BLaER1 (cell line): ENCODE measurements at regions not wholly inside any gene's neighbourhood (a gene's known extent, or its start where the extent isn't known, plus 50 kb on each side); places are given as distances from the start of the nearest gene placed in this dataset.

Experiments
- H3K27ac ChIP-seq: shearing (Covaris generic); formaldehyde crosslinking; 2 replicates; pipeline ENCODE4 v1.8.1; 2022
- H3K27me3 ChIP-seq: shearing (Covaris generic); formaldehyde crosslinking; 2 replicates; pipeline ENCODE4 v1.8.1; 2022
- H3K36me3 ChIP-seq: shearing (Covaris generic); formaldehyde crosslinking; 2 replicates; pipeline ENCODE4 v1.8.1; 2022
- H3K4me1 ChIP-seq: shearing (Covaris generic); formaldehyde crosslinking; 2 replicates; pipeline ENCODE4 v1.8.1; 2022
- H3K4me2 ChIP-seq: shearing (Covaris generic); formaldehyde crosslinking; 2 replicates; pipeline ENCODE4 v1.8.1; 2022
- H3K4me3 ChIP-seq: shearing (Covaris generic); formaldehyde crosslinking; 2 replicates; pipeline ENCODE4 v1.8.1; 2022
- H3K9ac ChIP-seq: shearing (Covaris generic); formaldehyde crosslinking; 2 replicates; pipeline ENCODE4 v1.8.1; 2022
- H3K9me3 ChIP-seq: shearing (Covaris generic); formaldehyde crosslinking; 2 replicates; pipeline ENCODE4 v1.8.1; 2022
- H4K20me1 ChIP-seq: shearing (Covaris generic); formaldehyde crosslinking; 2 replicates; pipeline ENCODE4 v1.8.1; 2022
- Cebpa-rat ChIP-seq: shearing (Covaris generic); IDR thresholded peaks from 2 replicates; pipeline ENCODE4 v1.8.1; 2022

DNA sequence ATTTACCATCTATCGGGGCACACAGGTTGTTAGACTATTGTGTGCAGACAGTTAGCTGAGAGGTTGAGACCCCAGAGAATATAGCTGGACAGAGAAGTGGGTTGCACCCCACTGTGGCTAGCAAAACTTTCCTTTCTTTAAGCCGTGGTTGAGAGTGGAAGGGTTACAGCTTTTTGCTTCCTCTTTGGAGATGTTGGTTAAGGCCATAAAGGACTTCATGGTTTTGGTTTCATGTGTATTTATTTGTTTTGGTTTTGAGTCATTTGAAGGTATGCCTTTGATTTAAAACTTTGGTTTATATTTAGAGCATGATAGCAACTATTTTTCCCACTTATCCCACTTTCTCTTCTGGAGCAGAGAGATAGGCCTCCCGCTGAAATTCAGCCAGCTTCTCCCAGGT lies 274.3 kb upstream of the IL1RAPL1 start:
- Histone ChIP-seq H4K20me1 (no peaks in the 10 kb centered on the region), H3K4me1 (no peaks in the 10 kb centered on the region), H3K4me3 (no peak overlapping the region), H3K9ac (no peak overlapping the region), H3K9me3 (peaks cover 1% of the 10 kb centered on the region), H3K27me3 (no peaks in the 10 kb centered on the region), H3K4me2 (no peak overlapping the region), H3K27ac (no peak overlapping the region), H3K36me3 (no peaks in the 10 kb centered on the region)
- no peak for TF ChIP-seq Cebpa-rat

DNA sequence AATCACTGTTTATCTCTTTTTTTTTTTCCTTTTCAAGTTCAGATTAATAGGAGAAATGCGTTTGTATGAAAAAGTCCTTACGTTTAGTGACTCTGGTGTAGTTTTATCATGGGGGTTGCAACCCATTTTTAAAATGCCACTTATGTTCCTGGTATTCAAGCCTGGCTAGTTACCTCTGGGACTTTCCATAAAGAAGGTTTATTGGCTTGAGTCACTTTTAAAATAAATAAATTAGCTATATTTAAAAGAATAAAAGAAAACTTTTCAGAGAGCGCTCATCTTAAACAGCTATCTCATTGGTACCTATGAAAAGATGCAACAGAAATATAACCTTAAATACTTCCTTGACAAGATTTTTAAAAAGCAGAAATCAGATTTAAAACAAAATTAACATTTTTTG lies 275.0 kb upstream of the IL1RAPL1 start:
- Histone ChIP-seq H3K36me3 (no peaks in the 10 kb centered on the region), H3K27ac (no peak overlapping the region)
- TF ChIP-seq Cebpa-rat, result no peak

DNA sequence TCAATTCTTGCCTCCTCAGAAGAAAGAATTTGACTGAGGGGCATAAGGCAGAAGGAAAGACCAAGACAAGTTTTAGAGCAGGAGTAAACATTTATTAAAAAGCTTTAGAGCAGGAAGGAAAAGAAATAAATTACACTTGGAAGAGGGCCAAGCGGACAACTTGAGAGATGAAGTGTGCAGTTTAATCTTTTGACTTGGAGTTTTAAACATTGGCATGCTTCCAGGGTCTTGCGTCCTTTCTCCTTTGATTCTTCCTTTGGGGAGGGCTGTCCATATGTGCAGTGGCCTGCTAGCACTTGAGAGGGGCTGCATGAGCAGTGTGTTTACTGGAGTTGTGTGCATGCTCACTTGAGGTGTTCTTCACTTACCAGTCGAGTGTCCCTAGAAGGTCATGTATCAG lies 275.8 kb upstream of the IL1RAPL1 start:
- Histone ChIP-seq H3K4me1 (no peaks in the 10 kb centered on the region), H3K27me3 (no peaks in the 10 kb centered on the region), H4K20me1 (no peaks in the 10 kb centered on the region)

More for the DNA sequence above, 275.0 kb upstream of the IL1RAPL1 start:
- no peak overlapping the region for H3K4me2 ChIP-seq
- no peaks in the 10 kb centered on the region for H4K20me1 ChIP-seq
- no peak overlapping the region for H3K4me3 ChIP-seq
- H3K9ac ChIP-seq, result no peak overlapping the region
- H3K9me3 ChIP-seq, result no peaks in the 10 kb centered on the region
- no peaks in the 10 kb centered on the region for H3K27me3 ChIP-seq
- H3K4me1 ChIP-seq, result no peaks in the 10 kb centered on the region

DNA sequence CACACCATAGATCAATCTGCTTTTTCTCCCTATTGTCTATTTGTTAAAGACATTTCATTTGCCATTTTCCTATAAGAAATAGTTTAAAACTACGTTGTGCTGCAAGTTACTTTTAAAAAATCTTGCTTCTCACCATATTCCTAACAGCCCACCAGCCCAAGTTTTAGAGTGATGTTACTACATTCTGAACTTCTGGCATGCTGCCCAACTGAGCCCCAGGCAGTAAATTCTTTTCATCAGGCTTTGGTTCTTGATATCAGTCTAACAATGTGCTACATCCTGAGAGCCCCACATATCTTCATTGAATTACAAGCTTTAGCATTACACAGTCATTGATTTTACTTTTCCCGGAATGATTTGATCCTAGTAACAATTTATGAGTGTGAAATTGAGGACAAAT lies 283.8 kb upstream of the IL1RAPL1 start:
- no peak overlapping the region for H3K9ac ChIP-seq
- no peak overlapping the region for H3K4me2 ChIP-seq
- no peaks in the 10 kb centered on the region for H3K36me3 ChIP-seq
- H3K9me3 ChIP-seq, result peaks cover under 1% of the 10 kb centered on the region; the same call in 1 of the 2 replicates
- H3K4me1 ChIP-seq, result no peaks in the 10 kb centered on the region
- H4K20me1 ChIP-seq, result no peaks in the 10 kb centered on the region
- no peaks in the 10 kb centered on the region for H3K27me3 ChIP-seq
- no peak overlapping the region for H3K4me3 ChIP-seq
- no peak overlapping the region for H3K27ac ChIP-seq
- TF ChIP-seq Cebpa-rat, result no peak

More for the DNA sequence above, 275.8 kb upstream of the IL1RAPL1 start:
- no peak overlapping the region for H3K4me2 ChIP-seq
- H3K27ac ChIP-seq, result no peak overlapping the region
- no peak for TF ChIP-seq Cebpa-rat
- no peaks in the 10 kb centered on the region for H3K36me3 ChIP-seq
- H3K9ac ChIP-seq, result no peak overlapping the region
- no peak overlapping the region for H3K4me3 ChIP-seq
- no peaks in the 10 kb centered on the region for H3K9me3 ChIP-seq

DNA sequence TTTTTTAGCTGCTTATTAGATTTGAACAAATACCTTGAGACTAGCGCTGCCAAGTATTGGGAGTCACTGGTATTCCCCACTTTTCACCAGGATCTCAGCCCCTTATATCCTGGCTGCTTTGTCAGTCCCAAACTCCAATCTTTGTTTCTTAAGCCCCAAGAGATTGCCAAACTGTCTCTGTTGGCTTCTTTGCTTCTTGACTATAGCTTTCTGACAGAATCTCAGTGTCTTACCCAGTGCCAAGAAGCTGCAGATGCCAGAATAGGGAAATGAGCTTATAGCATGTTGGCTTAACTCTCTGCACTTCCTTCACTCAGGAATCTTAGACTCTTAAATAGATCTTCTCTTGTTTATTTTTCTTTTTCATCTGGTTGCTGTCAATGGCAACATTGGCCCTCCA lies 297.5 kb upstream of the DCAF8L1 start:
- H3K4me2 ChIP-seq, result no peak overlapping the region
- no peak overlapping the region for H3K9ac ChIP-seq
- H3K36me3 ChIP-seq, result no peaks in the 10 kb centered on the region
- no peak overlapping the region for H3K27ac ChIP-seq
- H3K27me3 ChIP-seq, result peaks cover 9% of the 10 kb centered on the region; the same call in 1 of the 2 replicates
- H4K20me1 ChIP-seq, result no peaks in the 10 kb centered on the region
- H3K9me3 ChIP-seq, result no peaks in the 10 kb centered on the region
- no peak for TF ChIP-seq Cebpa-rat
- no peak overlapping the region for H3K4me3 ChIP-seq
- no peaks in the 10 kb centered on the region for H3K4me1 ChIP-seq

DNA sequence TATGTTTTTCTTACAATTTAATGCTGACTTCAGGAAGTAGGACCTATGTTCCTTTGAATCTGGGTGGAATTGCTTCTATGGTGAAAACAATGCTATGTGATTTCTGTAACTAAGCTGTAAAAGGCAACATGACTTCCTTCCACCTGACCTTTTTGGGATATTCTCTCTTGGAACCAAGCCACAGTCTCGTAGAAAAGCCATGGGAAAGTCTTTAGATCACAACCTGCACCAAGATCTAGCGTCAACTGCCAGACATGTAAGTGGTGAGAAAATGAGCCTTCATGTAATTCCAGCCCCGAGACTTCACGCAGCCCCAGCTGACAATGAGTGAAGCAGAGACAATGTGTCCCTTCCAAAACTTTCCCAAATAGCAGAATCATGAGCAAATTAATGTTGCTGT lies 297.0 kb upstream of the DCAF8L1 start:
- Histone ChIP-seq H4K20me1 (no peaks in the 10 kb centered on the region), H3K27ac (no peak overlapping the region), H3K27me3 (peaks cover 9% of the 10 kb centered on the region; the same call in 1 of the 2 replicates), H3K9me3 (no peaks in the 10 kb centered on the region), H3K4me2 (no peak overlapping the region), H3K9ac (no peak overlapping the region), H3K4me3 (no peak overlapping the region), H3K36me3 (no peaks in the 10 kb centered on the region), H3K4me1 (no peaks in the 10 kb centered on the region)
- no peak for TF ChIP-seq Cebpa-rat

DNA sequence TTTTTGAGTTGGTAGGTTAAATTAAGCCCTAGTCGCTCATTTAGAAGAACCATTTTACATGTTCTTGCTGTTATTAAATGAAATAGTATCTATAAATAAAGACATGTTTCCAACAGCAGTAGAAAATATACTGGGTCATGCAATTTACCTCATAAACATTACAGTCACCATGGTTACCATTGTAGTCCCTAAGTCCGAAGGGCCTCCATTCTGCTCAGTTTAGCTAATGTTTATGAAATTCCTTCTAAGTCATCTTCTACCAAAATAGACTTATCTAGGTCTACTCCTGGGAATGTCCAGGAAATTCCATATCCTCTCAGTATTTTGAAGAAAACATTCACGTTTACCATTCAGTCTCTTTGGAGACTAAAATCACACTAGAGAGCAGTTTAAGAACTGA lies 292.5 kb upstream of the DCAF8L1 start:
- TF ChIP-seq Cebpa-rat, result no peak
- Histone ChIP-seq H3K27me3 (peaks cover 19% of the 10 kb centered on the region), H3K27ac (no peak overlapping the region), H3K4me3 (no peak overlapping the region), H3K4me1 (no peaks in the 10 kb centered on the region), H3K9me3 (no peaks in the 10 kb centered on the region), H3K36me3 (no peaks in the 10 kb centered on the region), H3K4me2 (no peak overlapping the region), H3K9ac (no peak overlapping the region), H4K20me1 (no peaks in the 10 kb centered on the region)

DNA sequence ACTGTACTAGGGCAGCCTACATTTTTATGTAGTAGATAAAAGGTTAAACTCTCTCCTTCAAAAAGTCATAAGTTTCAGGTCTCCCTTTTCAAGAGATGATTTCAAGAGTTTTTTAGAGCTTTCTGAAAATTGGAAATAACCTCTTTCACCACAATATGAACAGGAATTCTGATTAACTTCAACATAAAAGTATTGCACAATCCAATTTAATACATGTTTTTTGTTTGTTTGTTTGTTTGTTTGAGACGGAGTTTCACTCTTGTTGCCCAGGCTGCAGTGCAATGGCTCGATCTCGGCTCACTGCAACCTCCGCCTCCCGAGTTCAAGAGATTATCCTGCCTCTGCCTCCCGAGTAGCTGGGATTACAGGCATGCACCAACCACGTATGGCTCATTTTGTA lies 265.4 kb upstream of the DCAF8L1 start:
- H3K4me2 ChIP-seq, result no peak overlapping the region
- TF ChIP-seq Cebpa-rat, result peak; percentile 66; the same call in 1 of the 2 replicates
- peaks cover 46% of the 10 kb centered on the region for H3K27me3 ChIP-seq
- no peak overlapping the region for H3K9ac ChIP-seq
- H3K4me3 ChIP-seq, result no peak overlapping the region
- H3K36me3 ChIP-seq, result no peaks in the 10 kb centered on the region
- H4K20me1 ChIP-seq, result no peaks in the 10 kb centered on the region
- H3K9me3 ChIP-seq, result no peaks in the 10 kb centered on the region
- H3K27ac ChIP-seq, result no peak overlapping the region
- no peaks in the 10 kb centered on the region for H3K4me1 ChIP-seq

DNA sequence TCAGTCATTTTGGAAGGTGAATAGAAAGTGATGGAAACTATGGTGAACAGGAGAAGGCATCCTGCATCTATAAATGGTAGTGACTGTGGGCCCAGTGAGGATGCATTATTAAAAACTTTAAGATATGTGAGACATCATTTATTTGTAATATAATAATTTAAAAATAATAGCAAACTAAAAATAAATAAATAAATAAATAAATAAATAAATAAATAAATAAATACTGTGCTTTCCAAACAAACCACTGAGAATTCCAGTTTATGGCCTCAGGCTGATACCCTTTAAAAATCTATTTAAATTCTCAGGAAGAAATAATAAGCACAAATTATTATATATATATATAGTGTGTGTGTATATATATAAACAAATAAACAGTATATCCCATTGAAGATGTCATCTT lies 248.0 kb upstream of the DCAF8L1 start:
- H3K27ac ChIP-seq, result no peak overlapping the region
- no peak overlapping the region for H3K9ac ChIP-seq
- TF ChIP-seq Cebpa-rat, result no peak
- H3K4me3 ChIP-seq, result no peak overlapping the region
- no peaks in the 10 kb centered on the region for H3K27me3 ChIP-seq
- H3K4me1 ChIP-seq, result no peaks in the 10 kb centered on the region
- no peaks in the 10 kb centered on the region for H3K9me3 ChIP-seq
- no peak overlapping the region for H3K4me2 ChIP-seq
- H4K20me1 ChIP-seq, result no peaks in the 10 kb centered on the region
- no peaks in the 10 kb centered on the region for H3K36me3 ChIP-seq

DNA sequence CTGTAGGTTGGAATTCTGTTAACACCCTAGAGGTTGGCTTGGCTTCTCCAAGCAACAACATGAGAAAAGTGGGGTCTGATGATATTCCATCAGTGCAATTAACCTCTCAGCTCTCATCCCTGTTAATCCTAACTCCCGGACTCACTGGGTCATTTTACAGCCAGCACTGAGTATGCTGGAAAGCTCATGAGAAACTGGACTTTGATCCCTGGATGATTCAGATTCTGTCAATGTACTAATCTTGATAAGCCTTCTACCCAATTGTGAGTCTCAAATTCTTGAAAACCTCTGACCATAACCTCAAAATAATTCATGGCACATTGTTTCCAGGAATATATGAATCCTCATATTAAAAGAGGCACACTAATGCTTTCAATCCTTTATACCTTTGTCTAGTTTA lies 244.3 kb upstream of the DCAF8L1 start:
- Histone ChIP-seq H3K9ac (no peak overlapping the region), H4K20me1 (no peaks in the 10 kb centered on the region), H3K4me2 (no peak overlapping the region), H3K4me1 (no peaks in the 10 kb centered on the region), H3K27ac (no peak overlapping the region), H3K27me3 (no peaks in the 10 kb centered on the region), H3K9me3 (no peaks in the 10 kb centered on the region), H3K36me3 (no peaks in the 10 kb centered on the region), H3K4me3 (no peak overlapping the region)
- no peak for TF ChIP-seq Cebpa-rat

DNA sequence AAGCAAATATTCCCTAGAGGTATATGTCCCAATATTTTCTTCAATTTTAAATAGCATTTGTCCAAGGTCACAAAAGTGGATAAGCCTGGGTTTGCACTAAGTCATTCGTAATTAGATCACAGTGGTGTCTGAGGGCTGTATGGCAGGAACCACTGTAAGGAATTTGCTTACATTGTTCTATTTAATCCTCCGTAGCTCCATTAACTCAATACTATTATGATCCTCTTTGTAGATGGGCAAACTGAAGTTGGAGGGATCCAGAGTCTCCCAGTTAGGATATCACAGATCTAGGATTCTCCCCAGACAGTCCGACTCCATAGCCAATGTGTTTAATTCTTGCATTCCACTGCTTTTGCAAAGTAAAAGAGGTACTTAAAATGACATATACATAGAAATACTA lies 242.7 kb upstream of the DCAF8L1 start:
- Histone ChIP-seq H3K27ac (no peak overlapping the region), H3K4me2 (no peak overlapping the region), H4K20me1 (no peaks in the 10 kb centered on the region), H3K27me3 (no peaks in the 10 kb centered on the region), H3K9ac (no peak overlapping the region), H3K4me1 (no peaks in the 10 kb centered on the region), H3K4me3 (no peak overlapping the region), H3K9me3 (no peaks in the 10 kb centered on the region), H3K36me3 (no peaks in the 10 kb centered on the region)
- no peak for TF ChIP-seq Cebpa-rat
